GM12864 (cell line): ENCODE measurements at regions not wholly inside any gene's neighbourhood (a gene's known extent, or its start where the extent isn't known, plus 50 kb on each side); places are given as distances from the start of the nearest gene placed in this dataset.

ENCODE experiments used
- DNase-seq: peaks from one replicate; pipeline ENCODE4 v3.0.0-alpha.2; 2011; ENCODE audit warnings: low read depth
- H3K4me3 ChIP-seq: 2 replicates; pipeline ENCODE4 v1.5.1; 2011; ENCODE audit warnings: mild to moderate bottlenecking, low read depth, low read length, control low read depth
- TF ChIP-seq, protein P1 (sequence below): IDR thresholded peaks from 2 replicates; pipeline ENCODE4 v1.5.1; 2011; ENCODE audit warnings: low read depth, mild to moderate bottlenecking, moderate library complexity, low read length, control low read depth, inconsistent platforms; ENCODE audit errors: missing control alignments

DNA sequence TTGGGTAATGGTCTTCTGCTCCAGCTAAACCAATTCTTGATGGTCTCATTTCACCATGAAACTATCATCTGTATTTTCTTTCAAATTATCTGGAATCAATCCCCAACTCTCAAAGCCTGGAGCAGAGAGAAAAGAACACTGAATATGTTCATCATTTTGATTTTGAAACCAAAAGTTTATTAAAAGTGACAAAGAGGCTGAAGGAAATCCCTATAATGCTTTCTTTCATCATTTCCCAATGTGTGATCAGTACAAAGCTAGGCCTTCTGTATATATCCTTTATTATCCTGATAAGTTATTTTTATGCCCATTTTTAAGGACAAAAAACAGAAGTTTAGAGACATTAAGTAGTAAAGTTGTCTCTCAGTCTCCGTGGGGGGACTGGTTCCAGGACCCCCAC, 50.1 kb upstream of the MBNL1 start:
- TF ChIP-seq, protein P1, sequence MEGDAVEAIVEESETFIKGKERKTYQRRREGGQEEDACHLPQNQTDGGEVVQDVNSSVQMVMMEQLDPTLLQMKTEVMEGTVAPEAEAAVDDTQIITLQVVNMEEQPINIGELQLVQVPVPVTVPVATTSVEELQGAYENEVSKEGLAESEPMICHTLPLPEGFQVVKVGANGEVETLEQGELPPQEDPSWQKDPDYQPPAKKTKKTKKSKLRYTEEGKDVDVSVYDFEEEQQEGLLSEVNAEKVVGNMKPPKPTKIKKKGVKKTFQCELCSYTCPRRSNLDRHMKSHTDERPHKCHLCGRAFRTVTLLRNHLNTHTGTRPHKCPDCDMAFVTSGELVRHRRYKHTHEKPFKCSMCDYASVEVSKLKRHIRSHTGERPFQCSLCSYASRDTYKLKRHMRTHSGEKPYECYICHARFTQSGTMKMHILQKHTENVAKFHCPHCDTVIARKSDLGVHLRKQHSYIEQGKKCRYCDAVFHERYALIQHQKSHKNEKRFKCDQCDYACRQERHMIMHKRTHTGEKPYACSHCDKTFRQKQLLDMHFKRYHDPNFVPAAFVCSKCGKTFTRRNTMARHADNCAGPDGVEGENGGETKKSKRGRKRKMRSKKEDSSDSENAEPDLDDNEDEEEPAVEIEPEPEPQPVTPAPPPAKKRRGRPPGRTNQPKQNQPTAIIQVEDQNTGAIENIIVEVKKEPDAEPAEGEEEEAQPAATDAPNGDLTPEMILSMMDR = no peak
- H3K4me3 ChIP-seq = no peak overlapping the region
- no peak for DNase-seq
